IMR-90 (cell line): ENCODE measurements at regions not wholly inside any gene's neighbourhood (a gene's known extent, or its start where the extent isn't known, plus 50 kb on each side); places are given as distances from the start of the nearest gene placed in this dataset.

Experiments used
- BHLHE40 ChIP-seq: fragments of 150-350 bp; IDR thresholded peaks from 2 replicates; pipeline ENCODE4 v1.6.1; 2016; ENCODE audit warnings: mild to moderate bottlenecking, low read depth, low read length
- CTCF ChIP-seq: conservative IDR thresholded peaks from 2 replicates; pipeline ENCODE4 v1.5.1; 2012; ENCODE audit warnings: mild to moderate bottlenecking, low read depth, low read length, improper control_type of control experiment
- ELK1 ChIP-seq: fragments of 150-350 bp; IDR thresholded peaks from 2 replicates; pipeline ENCODE4 v1.6.1; 2016; ENCODE audit warnings: low read depth, mild to moderate bottlenecking, low read length, moderate library complexity, borderline replicate concordance
- NFE2L2 ChIP-seq: fragments of 150-350 bp; IDR thresholded peaks from 2 replicates; pipeline ENCODE4 v1.6.1; 2016; ENCODE audit warnings: low read depth, mild to moderate bottlenecking, low read length
- POLR2A ChIP-seq: IDR thresholded peaks from 2 replicates; pipeline ENCODE4 v1.6.1; 2012; ENCODE audit warnings: mild to moderate bottlenecking, low read depth, low read length
- SMC3 ChIP-seq: fragments of 150-350 bp; IDR thresholded peaks from 2 replicates; pipeline ENCODE4 v1.6.1; 2016; ENCODE audit warnings: low read depth, mild to moderate bottlenecking, antibody characterized with exemption, low read length, moderate library complexity
- USF2 ChIP-seq: fragments of 150-350 bp; IDR thresholded peaks from 2 replicates; pipeline ENCODE4 v1.6.1; 2017; ENCODE audit warnings: mild to moderate bottlenecking, antibody characterized with exemption, low read length, low read depth

- TF ChIP-seq SMC3 (no peak), CTCF (no peak), POLR2A (no peak), USF2 (no peak), ELK1 (no peak), BHLHE40 (no peak), NFE2L2 (no peak)
These were observed 273.3 kb upstream of the BOD1L1 start for GRCh38 chr4:13900780-13901179.
